ENCODE measurements at regions not wholly inside any gene's neighbourhood (a gene's known extent, or its start where the extent isn't known, plus 50 kb on each side); places are given as distances from the start of the nearest gene placed in this dataset.
A peak's percentile ranks its signal among the peaks of the same experiment; 100 is the strongest.

- no peak for DNase-seq (ENCODE audit: low read depth, low spot score)
Measured at GRCh38 chr18:42536442-42536841, 579.0 kb downstream of the RIT2 start.

GRCh38 chr18:42537291-42537690 is 578.2 kb downstream of the RIT2 start:
- DNase-seq (ENCODE audit: low read depth, low spot score): no peak

GRCh38 chr18:42544901-42545300 is 570.6 kb downstream of the RIT2 start:
- no peak for DNase-seq (ENCODE audit: low read depth, low spot score)

- no peak for DNase-seq (ENCODE audit: low read depth, low spot score)
Measured at GRCh38 chr18:42545825-42546224, 569.7 kb downstream of the RIT2 start.

GRCh38 chr18:42548493-42548892 is 567.0 kb downstream of the RIT2 start:
- DNase-seq (ENCODE audit: low read depth, low spot score): no peak

GRCh38 chr18:42549596-42549995 is 565.9 kb downstream of the RIT2 start:
- DNase-seq (ENCODE audit: low read depth, low spot score): no peak

GRCh38 chr18:42552559-42552958 is 562.9 kb downstream of the RIT2 start:
- peak; percentile 56 for DNase-seq (ENCODE audit: low read depth, low spot score)

- no peak for DNase-seq (ENCODE audit: low read depth, low spot score)
Measured at GRCh38 chr18:42559069-42559690, 556.3 kb downstream of the RIT2 start.

GRCh38 chr18:42561521-42561920 is 554.0 kb downstream of the RIT2 start:
- no peak for DNase-seq (ENCODE audit: low read depth, low spot score)

GRCh38 chr18:42563995-42564394 is 551.5 kb downstream of the RIT2 start:
- DNase-seq (ENCODE audit: low read depth, low spot score): no peak

- no peak for DNase-seq (ENCODE audit: low read depth, low spot score)
Measured at GRCh38 chr18:42564761-42565160, 550.7 kb downstream of the RIT2 start.

- no peak for DNase-seq (ENCODE audit: low read depth, low spot score)
Measured at GRCh38 chr18:42568773-42569172, 546.7 kb downstream of the RIT2 start.

GRCh38 chr18:42574871-42575270 is 540.6 kb downstream of the RIT2 start:
- no peak for DNase-seq (ENCODE audit: low read depth, low spot score)

- no peak for DNase-seq (ENCODE audit: low read depth, low spot score)
Measured at GRCh38 chr18:42576124-42576523, 539.4 kb downstream of the RIT2 start.

- no peak for DNase-seq (ENCODE audit: low read depth, low spot score)
Measured at GRCh38 chr18:42578792-42579191, 536.7 kb downstream of the RIT2 start.

- no peak for DNase-seq (ENCODE audit: low read depth, low spot score)
Measured at GRCh38 chr18:42582266-42582665, 533.2 kb downstream of the RIT2 start.

- no peak for DNase-seq (ENCODE audit: low read depth, low spot score)
Measured at GRCh38 chr18:42583283-42583731, 532.2 kb downstream of the RIT2 start.

GRCh38 chr18:42586601-42587000 is 528.9 kb downstream of the RIT2 start:
- DNase-seq (ENCODE audit: low read depth, low spot score): no peak

GRCh38 chr18:42588786-42589185 is 526.7 kb downstream of the RIT2 start:
- DNase-seq (ENCODE audit: low read depth, low spot score): no peak

GRCh38 chr18:42604820-42605219 is 510.7 kb downstream of the RIT2 start:
- no peak for DNase-seq (ENCODE audit: low read depth, low spot score)

- DNase-seq (ENCODE audit: low read depth, low spot score): no peak
Measured at GRCh38 chr18:42606886-42607495, 508.5 kb downstream of the RIT2 start.

GRCh38 chr18:42611134-42611533 is 504.4 kb downstream of the RIT2 start:
- no peak for DNase-seq (ENCODE audit: low read depth, low spot score)

- DNase-seq (ENCODE audit: low read depth, low spot score): peak; percentile 3
Measured at GRCh38 chr18:42614619-42615293, 500.7 kb downstream of the RIT2 start.
